AG04450 (cell line): ENCODE measurements at regions not wholly inside any gene's neighbourhood (a gene's known extent, or its start where the extent isn't known, plus 50 kb on each side); places are given as distances from the start of the nearest gene placed in this dataset.

ENCODE experiments used
- CTCF ChIA-PET: fragments of 300-600, 350-600 bp; formaldehyde crosslinking; extraction: SDS; loops from one replicate; lab custom pipeline; 2022; ENCODE audit warnings: antibody characterized with exemption, inconsistent platforms; lab: Charles Lee
- POLR2A ChIA-PET: fragments of 350-600 bp; formaldehyde crosslinking; extraction: SDS; loops from one replicate; lab custom pipeline; 2021; ENCODE audit warnings: antibody characterized with exemption, inconsistent platforms; lab: Yijun Ruan, JAX
- DNase-seq: peaks from one replicate; pipeline ENCODE4 v3.0.0-alpha.2; 2011; ENCODE audit warnings: low read depth, low spot score
- H3K27ac ChIP-seq: one replicate; pipeline ENCODE4 v1.5.1; 2012; ENCODE audit warnings: low read depth, low read length, control low read depth
- H3K27me3 ChIP-seq: one replicate; pipeline ENCODE4 v1.6.0; 2012; ENCODE audit warnings: low read length; ENCODE audit not compliant: control insufficient read depth, insufficient read depth
- H3K4me3 ChIP-seq: 2 replicates; pipeline ENCODE4 v1.5.1; 2011; ENCODE audit warnings: mild to moderate bottlenecking, low read depth, low read length, control low read depth
- H3K9me3 ChIP-seq: 2 replicates; pipeline ENCODE4 v1.5.1; 2012; ENCODE audit warnings: low read length; ENCODE audit not compliant: control insufficient read depth, insufficient read depth
- CTCF ChIP-seq: IDR thresholded peaks from 2 replicates; pipeline ENCODE4 v1.5.1; 2011; ENCODE audit warnings: low read depth, low read length, control low read depth, inconsistent platforms

- ChIA-PET POLR2A (no interaction called here), CTCF (no interaction called here)
- TF ChIP-seq CTCF: no peak
- DNase-seq: no peak
- Histone ChIP-seq H3K9me3 (no peaks in the 10 kb centered on the region; the same call in 1 of the 2 replicates), H3K27ac (no peak overlapping the region), H3K27me3 (peaks cover 2% of the 10 kb centered on the region), H3K4me3 (no peak overlapping the region)
These were observed 370.5 kb downstream of the JRKL start for GRCh38 chr11:96760306-96760705.

- Histone ChIP-seq H3K9me3 (no peaks in the 10 kb centered on the region), H3K27me3 (peaks cover 2% of the 10 kb centered on the region), H3K4me3 (no peak overlapping the region), H3K27ac (no peak overlapping the region)
- CTCF ChIA-PET: no interaction called here
- POLR2A ChIA-PET: no interaction called here
- no peak for TF ChIP-seq CTCF
- no peak for DNase-seq
These were observed 371.0 kb downstream of the JRKL start for GRCh38 chr11:96760815-96761214.

GRCh38 chr11:96761451-96761850 lies 371.6 kb downstream of the JRKL start:
- Histone ChIP-seq H3K9me3 (no peaks in the 10 kb centered on the region), H3K27ac (no peak overlapping the region), H3K4me3 (no peak overlapping the region), H3K27me3 (peaks cover 2% of the 10 kb centered on the region)
- CTCF ChIA-PET: no interaction called here
- no peak for TF ChIP-seq CTCF
- POLR2A ChIA-PET: no interaction called here
- DNase-seq: no peak

GRCh38 chr11:96763244-96763643 lies 373.4 kb downstream of the JRKL start:
- ChIA-PET CTCF (no interaction called here), POLR2A (no interaction called here)
- Histone ChIP-seq H3K27me3 (peaks cover 2% of the 10 kb centered on the region), H3K9me3 (no peaks in the 10 kb centered on the region), H3K4me3 (no peak overlapping the region), H3K27ac (no peak overlapping the region)
- no peak for TF ChIP-seq CTCF
- DNase-seq: no peak

- Histone ChIP-seq H3K27me3 (no peaks in the 10 kb centered on the region), H3K4me3 (no peak overlapping the region), H3K9me3 (no peaks in the 10 kb centered on the region), H3K27ac (no peak overlapping the region)
- POLR2A ChIA-PET: no interaction called here
- DNase-seq: no peak
- CTCF ChIA-PET: no interaction called here
- TF ChIP-seq CTCF: no peak
These were observed 388.5 kb downstream of the JRKL start for GRCh38 chr11:96778272-96778671.
